Fibroblast of peridontal ligament (primary cell): ENCODE measurements at regions not wholly inside any gene's neighbourhood (a gene's known extent, or its start where the extent isn't known, plus 50 kb on each side); places are given as distances from the start of the nearest gene placed in this dataset.

Source experiments
- DNase-seq: peaks from one replicate; pipeline ENCODE4 v3.0.0-alpha.2; 2010; ENCODE audit errors: extremely low read depth

DNA sequence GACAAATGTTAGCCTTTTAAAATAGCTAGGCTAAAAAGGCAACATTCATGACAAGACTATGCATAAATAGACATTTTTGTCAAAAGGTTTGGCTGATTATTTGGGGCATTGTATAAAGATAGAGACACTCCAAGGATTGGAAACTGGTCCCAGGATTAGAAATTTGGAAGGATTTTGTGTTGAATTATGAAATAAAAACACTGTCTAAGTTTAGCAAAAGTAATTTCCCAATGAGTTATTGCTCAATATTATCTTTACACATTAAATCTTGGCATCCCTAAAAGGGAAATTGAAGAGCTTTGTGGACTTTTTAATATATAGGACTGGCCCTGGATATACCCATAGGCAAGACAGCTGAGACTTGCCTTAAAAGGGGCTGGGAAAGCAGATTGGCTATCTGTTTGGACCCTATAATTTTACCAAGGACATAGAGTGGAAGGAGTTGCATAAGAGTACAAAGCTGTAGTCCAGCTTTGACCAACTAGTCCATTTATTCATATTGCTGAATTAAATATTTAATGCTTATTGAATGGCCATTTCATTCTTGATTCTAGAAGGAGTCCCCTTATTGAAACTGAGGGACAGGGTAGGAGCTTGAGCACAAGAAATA lies 382.7 kb downstream of the METTL15 start:
- peak; percentile 84 for DNase-seq

DNA sequence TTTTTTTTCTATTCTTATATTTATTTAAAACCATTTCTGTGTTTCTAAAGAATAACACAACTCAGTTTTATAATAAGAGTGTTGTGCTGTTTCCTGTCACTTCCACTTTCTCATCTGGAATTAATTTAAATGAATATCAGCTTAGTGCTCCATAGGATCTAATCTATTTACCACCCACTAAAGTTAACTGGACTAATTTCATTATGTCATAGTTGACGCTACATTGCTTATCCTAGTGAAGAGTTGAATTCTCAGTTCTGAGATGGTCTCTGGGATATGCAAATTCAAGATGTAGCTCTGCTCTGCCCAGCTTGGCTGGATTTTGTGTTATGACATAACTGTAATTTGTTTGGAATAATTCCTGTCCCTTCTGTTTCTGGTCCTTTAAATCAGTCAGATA lies 380.1 kb downstream of the METTL15 start:
- peak; percentile 14 for DNase-seq

DNA sequence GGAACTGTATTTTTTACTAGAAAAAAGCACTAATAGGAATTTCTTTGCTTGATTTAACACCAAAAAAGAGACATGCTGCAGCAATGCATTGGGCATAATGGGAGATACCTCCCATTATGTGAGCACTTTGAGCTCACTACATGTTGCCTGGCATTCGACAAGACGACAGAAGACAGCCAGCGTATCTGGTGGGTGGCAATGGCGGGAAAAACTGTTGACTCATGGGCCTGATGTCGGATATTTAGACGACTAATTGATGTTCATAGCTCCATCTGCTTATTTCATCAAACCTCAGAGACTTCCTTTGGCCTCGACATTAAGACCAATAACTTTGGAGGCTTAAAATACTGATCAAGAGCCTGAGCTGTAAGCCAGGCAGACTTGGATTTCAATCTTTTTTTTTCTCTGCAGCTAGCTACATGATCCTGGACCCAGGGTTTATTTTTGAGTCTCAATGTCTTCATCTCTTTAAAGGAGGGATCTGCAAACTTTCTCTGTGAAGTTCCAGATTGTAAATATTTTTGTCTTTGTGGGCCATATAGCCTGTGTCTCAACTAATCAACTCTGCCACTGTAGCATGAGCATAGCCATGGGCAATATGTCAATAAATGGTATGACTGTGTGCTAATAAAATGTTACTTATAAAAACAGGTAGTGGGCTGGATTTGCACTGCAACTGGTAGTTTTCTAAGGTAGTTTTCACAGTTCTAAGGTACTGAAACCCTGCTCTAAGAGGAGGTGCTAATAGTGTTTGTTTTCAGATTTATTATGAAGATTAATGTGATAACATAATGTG lies 375.1 kb downstream of the METTL15 start:
- DNase-seq = no peak

DNA sequence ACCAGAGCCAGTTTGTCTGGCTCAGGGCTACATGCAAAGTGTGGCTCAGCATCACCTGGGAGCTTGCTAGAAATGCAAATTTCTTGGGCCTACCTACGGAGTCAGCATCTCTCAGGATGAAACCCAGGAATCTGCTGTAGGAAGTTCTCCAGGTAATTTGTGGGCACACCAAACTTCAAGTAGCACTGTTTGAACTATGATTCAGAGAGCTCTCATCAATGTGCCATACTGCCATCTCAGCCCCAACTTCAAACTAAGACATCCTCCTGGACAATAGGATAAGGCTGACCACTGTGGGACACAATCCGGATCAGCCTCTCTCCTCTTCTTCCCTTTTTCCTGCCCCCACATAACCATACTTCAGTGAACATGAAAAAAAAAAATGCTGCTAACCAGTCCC lies 374.5 kb downstream of the METTL15 start:
- DNase-seq = no peak

DNA sequence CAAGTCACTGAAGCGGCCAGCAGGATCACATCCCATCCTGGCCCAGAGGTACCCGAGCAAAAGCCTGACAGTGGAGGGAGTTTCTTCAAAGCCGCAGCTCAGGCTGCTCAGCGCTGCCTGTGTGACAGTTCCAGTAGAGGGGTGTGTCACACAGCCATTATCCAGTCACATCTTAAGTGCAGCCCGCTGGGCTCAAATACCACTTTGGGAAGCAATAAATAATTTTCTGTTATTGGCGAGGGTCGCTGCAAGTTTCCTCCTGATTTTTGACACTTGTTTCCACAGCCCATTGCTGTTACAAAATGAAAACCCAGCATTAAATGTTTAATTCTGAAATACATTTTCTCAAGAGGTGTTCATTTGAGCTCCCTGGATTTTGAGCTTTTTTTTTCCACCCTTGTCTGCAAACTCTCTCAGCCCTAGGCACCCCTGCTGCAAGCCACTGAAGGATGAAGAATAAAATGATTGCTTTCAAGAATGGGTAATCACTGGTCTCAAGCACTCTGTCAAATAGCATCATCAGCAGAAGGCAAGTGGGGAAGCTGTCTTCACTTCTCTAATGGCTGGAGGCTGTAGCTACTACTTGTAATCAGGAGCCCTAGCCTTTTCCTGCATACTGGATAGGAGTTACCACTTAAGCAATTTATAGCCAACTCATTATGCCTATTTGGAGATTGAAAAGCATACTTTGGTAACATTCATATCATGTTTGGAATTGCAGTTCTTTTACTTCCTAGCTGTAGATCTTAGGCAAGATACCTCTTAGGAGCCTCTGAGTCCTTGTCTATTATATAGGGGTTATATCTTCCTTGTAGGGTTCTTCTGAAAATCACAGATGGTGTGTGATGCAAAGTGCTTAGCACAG lies 373.7 kb downstream of the METTL15 start:
- DNase-seq = peak; percentile 13

DNA sequence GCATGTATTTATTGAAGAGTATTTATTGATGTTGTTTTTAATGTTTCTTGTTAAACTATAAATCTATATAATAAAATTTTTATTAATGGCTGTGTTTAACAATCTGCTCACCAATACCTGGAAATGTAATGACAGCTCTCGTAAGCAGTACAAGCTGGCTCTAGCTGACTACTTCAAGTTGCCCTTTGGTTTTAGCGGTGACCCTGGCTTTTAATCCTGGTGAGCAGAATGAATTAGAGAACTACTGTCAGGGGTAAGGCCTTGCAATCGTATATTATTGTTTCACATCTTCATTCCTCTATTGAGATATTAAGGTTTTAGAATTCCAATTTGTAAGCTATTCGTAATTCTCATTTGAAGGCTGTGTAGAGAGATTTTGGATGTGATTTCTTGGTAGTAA lies 372.2 kb downstream of the METTL15 start:
- DNase-seq = no peak

DNA sequence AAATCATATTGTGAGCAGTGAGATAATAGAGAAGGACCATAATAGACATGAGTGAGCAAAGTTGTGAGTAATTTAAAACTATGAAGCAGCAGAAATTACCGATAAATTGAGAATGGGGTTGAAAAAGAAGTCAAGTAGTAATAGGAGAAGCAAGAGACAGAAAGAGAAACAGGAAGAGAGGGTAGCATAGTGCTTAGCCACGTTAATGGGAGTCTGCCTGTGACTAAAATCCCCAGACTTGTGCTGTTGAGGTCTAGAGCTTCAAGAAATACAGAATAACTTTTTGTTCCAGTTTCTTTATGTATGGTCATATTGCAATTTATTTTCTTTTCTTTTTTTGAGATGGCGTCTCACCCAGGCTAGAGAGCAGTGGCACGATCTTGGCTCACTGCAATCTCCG lies 368.7 kb downstream of the METTL15 start:
- DNase-seq = no peak

DNA sequence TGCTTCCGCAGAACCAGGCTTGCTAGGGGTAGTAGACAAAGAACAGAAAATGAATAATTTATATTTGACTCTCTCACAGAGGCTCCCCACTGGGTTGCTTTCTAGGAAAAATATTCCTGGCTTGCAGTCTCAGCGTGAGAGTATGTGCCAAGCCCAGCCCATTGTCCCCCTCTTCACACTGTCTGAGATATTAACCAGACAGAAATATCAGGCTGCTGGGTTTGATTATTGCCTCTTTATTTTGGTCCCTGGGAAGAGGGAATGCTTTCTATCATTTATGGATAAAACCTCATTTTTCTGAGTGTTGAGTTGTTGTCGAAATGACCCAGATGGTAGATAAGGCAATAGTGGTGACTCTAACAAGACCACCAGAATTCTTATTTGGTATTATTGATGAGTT lies 367.9 kb downstream of the METTL15 start:
- no peak for DNase-seq

DNA sequence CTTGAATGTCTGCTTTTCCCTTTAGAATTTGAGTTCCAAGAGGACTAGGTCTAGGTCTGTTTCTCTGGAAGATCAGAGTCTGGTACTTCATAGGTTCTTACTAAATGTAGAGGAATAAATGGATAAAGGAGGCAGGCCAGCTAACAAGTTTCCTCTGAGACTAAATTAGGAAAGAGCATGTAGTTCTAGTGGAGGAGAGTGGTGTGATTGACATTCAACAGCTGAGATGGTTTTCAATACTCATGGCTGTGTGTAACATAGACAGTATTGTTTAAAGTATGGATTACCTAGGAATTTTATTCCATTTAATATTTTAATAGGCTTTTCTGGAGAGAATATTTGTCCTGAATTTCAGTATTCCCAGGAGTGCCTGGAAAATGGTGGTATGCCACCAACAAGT lies 364.7 kb downstream of the METTL15 start:
- DNase-seq = no peak

DNA sequence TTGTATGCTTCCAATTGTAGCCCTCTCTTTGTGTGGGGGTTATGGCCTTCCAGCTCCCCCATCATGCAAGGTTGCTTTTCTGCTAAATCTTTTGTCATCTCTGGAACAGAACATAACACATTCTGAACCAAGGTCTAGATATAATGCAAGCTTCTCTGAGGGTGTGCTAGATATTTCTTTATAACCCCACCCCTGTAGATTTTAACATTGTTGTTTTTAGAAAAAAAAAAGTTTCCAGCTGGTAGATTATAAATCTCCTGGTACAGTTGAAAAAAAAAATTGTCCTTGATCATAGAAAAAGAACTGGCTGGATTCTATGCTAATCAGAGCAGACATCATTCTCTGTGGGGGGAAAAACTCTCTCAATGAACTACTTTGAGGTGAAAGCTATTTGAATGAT lies 363.3 kb downstream of the METTL15 start:
- no peak for DNase-seq

DNA sequence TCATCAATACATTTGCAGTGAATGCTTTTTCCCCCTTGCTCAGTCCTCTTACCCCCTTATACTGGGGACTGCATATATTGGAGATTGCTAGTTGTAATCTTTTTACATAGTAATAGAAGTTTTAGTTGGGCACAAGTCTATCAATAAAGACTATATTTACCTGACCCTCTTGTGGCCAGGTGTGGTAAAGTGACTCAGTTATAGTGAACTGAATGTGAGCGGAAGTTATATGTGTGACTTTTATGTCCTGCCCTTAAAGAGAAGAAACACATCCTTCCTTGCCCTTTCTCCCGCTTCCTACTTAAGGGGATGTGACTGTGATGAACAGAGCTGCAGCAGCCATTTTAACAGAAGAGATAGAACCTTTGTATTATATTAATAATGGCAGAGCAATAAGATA lies 362.0 kb downstream of the METTL15 start:
- no peak for DNase-seq

DNA sequence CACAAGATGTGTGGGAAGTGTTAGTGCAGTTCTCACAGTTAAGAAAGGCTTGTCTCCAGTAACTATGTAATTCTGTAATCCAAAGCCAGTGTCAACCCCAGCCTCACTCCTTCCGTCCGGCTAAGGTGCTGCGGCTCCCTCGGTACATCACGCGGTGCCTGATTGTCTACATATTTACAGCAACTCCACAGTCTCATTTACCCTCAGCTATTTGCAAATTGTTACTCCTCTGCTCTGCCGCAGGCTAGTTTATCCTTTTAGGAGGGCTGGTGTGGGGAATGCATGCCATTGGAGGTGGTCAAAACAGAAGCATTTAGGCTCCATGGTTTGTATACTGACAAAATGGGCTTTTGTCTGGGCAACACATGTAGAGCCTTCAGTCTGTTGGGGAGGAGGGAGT lies 358.3 kb downstream of the METTL15 start:
- DNase-seq = peak; percentile 16

DNA sequence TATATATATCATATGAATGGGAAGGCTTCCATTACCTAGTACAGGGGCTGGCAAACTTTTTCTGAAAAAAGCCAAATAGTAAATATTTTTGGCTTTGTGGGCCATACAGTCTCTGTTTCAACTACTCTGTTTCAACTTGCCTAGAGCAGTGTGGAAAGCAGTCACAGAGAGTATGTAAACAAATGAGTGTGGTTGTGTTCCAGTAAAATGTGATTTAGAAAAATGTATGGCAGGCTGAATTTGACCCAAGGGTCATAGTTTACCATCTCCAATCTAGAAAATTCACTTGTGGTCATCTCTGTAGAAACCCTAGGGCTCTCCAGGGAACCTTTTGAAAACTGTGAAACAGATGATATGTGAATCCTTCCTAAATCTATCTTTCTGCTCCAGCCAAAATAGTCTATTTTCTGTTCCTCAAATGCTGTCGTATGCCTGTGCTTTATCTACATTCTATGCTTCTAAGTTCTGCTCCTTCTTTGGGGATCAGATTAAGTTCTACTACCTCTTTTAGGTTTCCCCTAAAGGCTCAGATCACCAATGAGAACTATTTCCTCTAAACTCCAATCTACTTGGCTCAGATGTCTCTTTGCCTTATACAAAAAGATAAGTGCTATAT lies 356.2 kb downstream of the METTL15 start:
- DNase-seq = peak; percentile 99

DNA sequence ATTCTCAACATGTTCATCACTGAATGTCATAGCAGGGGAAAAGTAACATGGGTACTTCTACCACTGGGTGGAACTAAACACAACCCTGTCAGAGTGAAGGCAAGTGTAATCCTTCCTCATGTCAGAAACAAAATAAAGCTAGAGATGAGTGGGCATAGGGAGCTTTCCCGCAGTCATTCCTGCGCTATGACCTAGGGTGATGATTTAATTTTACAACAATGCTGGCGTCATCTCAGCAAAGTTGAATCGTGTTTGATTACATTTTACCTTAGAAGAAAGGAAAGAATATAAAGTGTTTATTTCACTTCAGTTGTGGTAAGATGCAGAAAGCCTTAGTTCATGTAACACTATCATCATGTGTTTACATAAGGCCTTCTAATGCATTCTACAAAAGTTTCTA lies 355.6 kb downstream of the METTL15 start:
- DNase-seq = peak; percentile 98

DNA sequence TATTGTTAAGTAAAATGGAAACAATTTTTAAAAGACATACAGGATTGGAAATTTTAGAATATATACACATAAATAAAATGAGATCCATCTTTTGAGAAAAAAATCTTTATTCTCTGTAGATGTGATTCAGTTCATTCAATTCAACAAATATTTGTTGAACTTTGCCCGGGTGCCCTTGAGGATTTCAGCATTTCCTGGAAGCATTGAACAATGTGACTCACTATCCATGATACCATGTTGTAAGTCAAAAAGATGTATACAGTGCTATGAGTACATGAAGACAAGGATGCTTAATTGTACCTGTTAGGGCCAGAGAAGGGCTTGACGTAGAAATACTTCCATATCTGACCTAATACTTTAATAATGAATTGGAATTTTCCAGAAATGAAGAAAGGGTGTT lies 353.7 kb downstream of the METTL15 start:
- peak; percentile 53 for DNase-seq

DNA sequence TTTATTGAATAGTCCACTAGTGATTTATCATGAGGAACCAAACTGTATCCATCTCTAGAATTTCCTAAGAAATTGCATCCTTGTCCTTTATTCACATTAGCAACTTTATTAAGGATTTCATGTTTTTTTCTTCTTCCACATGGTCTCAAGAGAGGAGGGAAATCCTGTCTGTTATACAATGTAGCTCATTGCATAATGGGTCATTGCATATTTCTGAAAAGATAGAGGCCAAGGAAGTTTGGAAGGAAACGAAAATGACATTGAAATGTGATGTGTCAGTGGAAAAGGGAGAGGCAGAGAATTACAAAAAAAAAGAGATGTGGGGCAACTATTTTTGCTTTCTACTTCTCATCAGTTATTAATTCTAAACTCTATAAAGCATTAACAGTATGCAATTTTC lies 353.1 kb downstream of the METTL15 start:
- DNase-seq = peak; percentile 93

DNA sequence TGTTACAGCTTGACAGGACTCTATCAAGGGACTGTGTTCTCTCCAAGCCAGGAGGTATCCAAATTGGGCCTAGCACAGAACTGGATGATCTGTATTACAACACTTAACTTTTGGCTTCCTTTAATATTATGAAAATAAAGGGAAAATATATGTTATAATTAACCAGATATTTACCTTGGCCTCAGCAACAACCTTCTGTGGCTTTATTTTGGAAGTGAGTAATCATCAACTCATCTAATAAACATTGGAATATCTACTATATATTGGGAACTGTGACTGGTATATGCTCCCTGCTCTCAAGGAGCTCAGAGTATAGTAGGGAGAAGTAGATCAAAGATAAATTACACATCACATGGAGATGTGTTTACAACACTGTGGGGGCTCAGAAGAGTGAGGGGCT lies 352.2 kb downstream of the METTL15 start:
- peak; percentile 39 for DNase-seq

DNA sequence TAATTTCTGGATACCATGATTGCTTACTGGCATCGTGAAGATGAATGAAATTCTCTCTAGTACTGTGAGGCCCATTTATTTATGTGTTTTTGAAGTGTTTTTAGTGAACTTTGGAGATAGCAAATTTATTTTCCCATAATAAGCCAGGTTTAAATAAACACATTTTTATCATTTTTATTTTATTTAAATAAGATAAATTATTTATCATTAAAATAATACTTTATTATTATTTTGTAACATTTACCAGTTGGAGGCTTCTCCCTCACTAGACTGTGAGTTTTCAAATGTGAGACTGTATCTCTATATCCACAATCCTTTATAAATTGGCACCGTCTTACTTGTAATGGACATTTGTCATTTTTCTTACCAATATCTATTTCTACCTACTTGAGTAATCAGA lies 351.7 kb downstream of the METTL15 start:
- DNase-seq = no peak

DNA sequence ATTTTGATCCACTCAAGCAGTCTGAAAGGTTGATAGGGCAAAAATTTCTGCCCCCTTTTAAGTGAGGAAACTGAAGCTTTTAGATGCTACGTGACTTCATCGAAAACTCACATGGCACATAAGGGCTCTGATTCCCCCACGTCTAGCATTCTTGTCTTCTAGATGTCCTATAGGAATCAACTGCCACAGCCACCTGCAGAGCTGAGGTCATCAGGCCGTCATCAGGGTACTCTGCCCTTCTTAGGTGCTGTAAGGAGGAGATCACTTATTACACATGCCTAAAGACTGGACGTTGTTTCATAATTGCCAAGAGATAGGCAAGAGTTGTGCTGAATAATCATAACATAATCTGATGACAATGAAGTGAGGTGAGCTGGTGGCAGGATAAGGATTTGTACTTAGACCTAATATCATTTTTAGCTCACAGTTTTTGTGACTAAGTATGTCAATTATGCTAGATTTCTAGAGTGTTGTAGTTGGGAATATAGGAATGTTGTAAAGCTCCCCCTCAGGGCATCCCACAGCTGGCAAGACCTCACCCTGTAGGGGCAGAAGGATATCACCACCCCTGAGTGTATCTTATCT lies 349.4 kb downstream of the METTL15 start:
- no peak for DNase-seq

DNA sequence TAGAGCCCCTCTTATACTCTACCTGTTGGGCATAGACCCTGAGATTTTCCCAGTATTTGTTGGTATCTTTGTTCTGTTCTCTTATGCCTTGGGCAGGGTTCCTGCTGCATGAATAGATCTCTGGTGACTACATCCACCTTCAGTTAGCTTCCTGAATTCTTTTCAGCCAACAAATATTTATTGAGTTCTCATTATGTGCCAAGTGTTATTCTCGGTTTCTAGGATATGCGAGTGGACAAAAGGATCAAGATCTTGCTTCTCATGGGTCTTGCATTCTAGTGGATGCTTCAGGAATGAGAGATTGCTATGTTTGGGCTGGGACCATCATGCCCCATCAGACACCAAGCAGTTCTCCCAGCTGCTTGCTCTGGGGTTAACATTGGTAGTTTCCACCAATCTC lies 340.0 kb downstream of the METTL15 start:
- no peak for DNase-seq

DNA sequence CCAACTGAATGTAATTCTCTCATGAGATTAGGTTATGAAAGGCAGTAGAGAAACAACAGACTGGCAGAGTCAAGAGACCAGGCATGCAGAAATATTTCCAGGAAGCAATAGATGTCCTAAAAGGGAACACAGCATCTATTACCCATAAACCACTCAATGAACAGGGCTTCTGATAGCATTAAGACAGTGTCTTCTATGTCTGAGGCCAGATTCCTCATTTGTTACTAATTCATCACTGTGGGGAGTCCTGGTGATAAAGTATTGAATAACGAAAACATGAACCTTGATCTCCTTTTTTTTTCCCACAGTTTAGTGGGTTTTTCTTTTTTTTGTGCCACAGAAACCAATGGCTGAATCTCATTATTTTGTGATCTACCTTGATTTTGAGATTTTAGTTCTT lies 339.0 kb downstream of the METTL15 start:
- DNase-seq = peak; percentile 28

DNA sequence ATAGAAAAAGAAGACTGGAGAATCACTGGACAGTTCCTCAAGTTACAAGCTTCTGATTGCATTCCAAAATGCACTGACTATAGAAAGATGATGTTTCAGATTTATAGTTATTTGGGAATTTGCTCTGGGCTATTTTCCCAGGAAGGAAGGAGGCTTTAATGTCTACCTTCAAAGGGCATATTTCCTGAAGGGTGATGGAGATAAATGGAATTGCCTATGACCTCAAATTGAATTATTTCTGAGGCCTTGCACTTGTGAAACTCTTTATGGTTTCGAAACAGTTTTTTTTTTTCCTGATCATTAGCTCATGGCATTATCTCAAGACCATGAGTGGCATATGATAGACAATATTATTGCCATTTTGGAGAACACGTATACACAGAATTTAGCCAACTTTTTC lies 333.9 kb downstream of the METTL15 start:
- no peak for DNase-seq
